ENCODE measurements at regions not wholly inside any gene's neighbourhood (a gene's known extent, or its start where the extent isn't known, plus 50 kb on each side); places are given as distances from the start of the nearest gene placed in this dataset.
"Not testable (repeated sequence)": the region's sequence is repeated elsewhere in the genome, so short reads cannot be mapped to it uniquely, and the experiment has no call there.

GRCh38 chr22:44628835-44629234 lies 73.2 kb upstream of the PRR5 start:
- DNase-seq = no peak

- no peak for DNase-seq
Measured at GRCh38 chr22:44628273-44628672, 73.7 kb upstream of the PRR5 start.

- no peak for DNase-seq
Measured at GRCh38 chr22:44627521-44628139, 74.4 kb upstream of the PRR5 start.

- DNase-seq = peak; percentile 77
Measured at GRCh38 chr22:44625981-44626687, 75.9 kb upstream of the PRR5 start.

- DNase-seq = no peak
Measured at GRCh38 chr22:44625421-44625760, 76.6 kb upstream of the PRR5 start.

- DNase-seq = no peak
Measured at GRCh38 chr22:44624689-44625420, 77.1 kb upstream of the PRR5 start.

GRCh38 chr22:44623771-44624510 lies 78.1 kb upstream of the PRR5 start:
- no peak for DNase-seq

GRCh38 chr22:44622679-44623078 lies 79.3 kb upstream of the PRR5 start:
- no peak for DNase-seq

GRCh38 chr22:44622147-44622427 lies 79.9 kb upstream of the PRR5 start:
- DNase-seq = no peak

- DNase-seq = no peak
Measured at GRCh38 chr22:44621401-44622146, 80.4 kb upstream of the PRR5 start.

GRCh38 chr22:44620841-44621257 lies 81.2 kb upstream of the PRR5 start:
- DNase-seq = no peak

- peak; percentile 87 for DNase-seq
Measured at GRCh38 chr22:44620129-44620840, 81.7 kb upstream of the PRR5 start.

- DNase-seq = not testable (repeated sequence)
Measured at GRCh38 chr22:44619560-44620128, 82.4 kb upstream of the PRR5 start.

- DNase-seq = not testable (repeated sequence)
Measured at GRCh38 chr22:44618910-44619309, 83.1 kb upstream of the PRR5 start.

GRCh38 chr22:44618400-44618799 lies 83.6 kb upstream of the PRR5 start:
- no peak for DNase-seq

- DNase-seq = no peak
Measured at GRCh38 chr22:44617828-44618227, 84.2 kb upstream of the PRR5 start.

GRCh38 chr22:44616882-44617655 lies 84.9 kb upstream of the PRR5 start:
- DNase-seq = no peak

- DNase-seq = no peak
Measured at GRCh38 chr22:44616461-44616860, 85.5 kb upstream of the PRR5 start.

- DNase-seq = no peak
Measured at GRCh38 chr22:44615602-44616180, 86.3 kb upstream of the PRR5 start.

GRCh38 chr22:44615146-44615545 lies 86.9 kb upstream of the PRR5 start:
- no peak for DNase-seq

- no peak for DNase-seq
Measured at GRCh38 chr22:44613196-44613595, 88.8 kb upstream of the PRR5 start.

All from activated gamma-delta T cell treated with Interleukin-2 at 50 U/mL for 16 hours (primary cell).